GM12878 (cell line): ENCODE measurements at regions not wholly inside any gene's neighbourhood (a gene's known extent, or its start where the extent isn't known, plus 50 kb on each side); places are given as distances from the start of the nearest gene placed in this dataset.

Experiments
- CEBPZ ChIP-seq: fragments of 150-350 bp; IDR thresholded peaks from 2 replicates; pipeline ENCODE4 v1.6.1; 2016; ENCODE audit warnings: low read depth, low read length
- MLLT1 ChIP-seq: fragments of 450-650 bp; IDR thresholded peaks from 2 replicates; pipeline ENCODE4 v1.6.1; 2016; ENCODE audit warnings: mild to moderate bottlenecking
- RAD21 ChIP-seq: IDR thresholded peaks from 2 replicates; pipeline ENCODE4 v1.6.1; 2011; ENCODE audit warnings: mild to moderate bottlenecking, low read depth, low read length, moderate library complexity; ENCODE audit not compliant: insufficient read depth
- SREBF2 ChIP-seq: IDR thresholded peaks from 2 replicates; pipeline ENCODE4 v1.6.1; 2012; ENCODE audit warnings: mild to moderate bottlenecking, low read length
- STAT1 ChIP-seq: fragments of 450-650 bp; conservative IDR thresholded peaks from 2 replicates; pipeline ENCODE4 v1.6.1; 2014; ENCODE audit warnings: antibody characterized with exemption, mild to moderate bottlenecking
- WRNIP1 ChIP-seq: IDR thresholded peaks from 2 replicates; pipeline ENCODE4 v1.6.1; 2011; ENCODE audit warnings: low read depth, low read length, improper control_type of control experiment, borderline replicate concordance
- ZNF592 ChIP-seq: fragments of 450-650 bp; IDR thresholded peaks from 2 replicates; pipeline ENCODE4 v1.6.1; 2017; ENCODE audit warnings: mild to moderate bottlenecking, moderate library complexity

GRCh38 chr7:47724335-47724982 lies 142.5 kb upstream of the TNS3 start (continued):
- TF ChIP-seq CEBPZ (no peak), ZNF592 (no peak), MLLT1 (no peak), RAD21 (no peak), WRNIP1 (no peak), STAT1 (no peak), SREBF2 (no peak)
